Nucleus accumbens (tissue), 56 donors: ENCODE measurements at regions not wholly inside any gene's neighbourhood (a gene's known extent, or its start where the extent isn't known, plus 50 kb on each side); places are given as distances from the start of the nearest gene placed in this dataset.

Experiments
- DNase-seq, 56 donors: peaks; one replicate each; lab custom pipeline; 2025; lab: John Stamatoyannopoulos, UW

DNA sequence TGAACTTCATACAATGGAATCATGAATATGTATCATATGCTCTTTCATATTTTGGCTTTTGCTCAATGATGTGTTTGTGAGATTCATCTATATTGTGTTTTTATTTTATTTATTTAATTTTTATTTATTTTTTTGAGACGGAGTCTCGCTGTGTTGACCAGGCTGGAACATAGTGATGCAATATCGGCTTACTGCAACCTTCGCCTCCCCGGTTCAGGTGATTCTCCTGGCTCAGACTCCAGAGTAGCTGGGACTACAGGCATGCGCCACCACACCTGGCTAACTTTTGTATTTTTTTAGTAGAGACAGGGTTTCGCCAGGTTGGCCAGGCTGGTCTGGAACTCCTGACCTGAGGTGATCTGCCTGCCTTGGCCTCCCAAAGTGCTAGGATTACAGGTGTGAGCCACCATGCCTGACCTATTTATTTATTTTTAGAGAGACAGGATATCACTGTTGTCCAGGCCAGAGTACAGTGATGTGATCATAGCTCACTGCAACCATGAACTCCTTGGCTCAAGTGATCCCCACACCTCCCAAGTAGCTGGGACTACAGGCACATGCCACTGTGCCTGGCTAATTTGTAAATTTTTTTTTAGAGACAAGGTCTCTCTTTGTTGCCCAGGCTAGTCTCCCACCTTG lies 74.5 kb downstream of the TET3 start:
- no peak for DNase-seq

DNA sequence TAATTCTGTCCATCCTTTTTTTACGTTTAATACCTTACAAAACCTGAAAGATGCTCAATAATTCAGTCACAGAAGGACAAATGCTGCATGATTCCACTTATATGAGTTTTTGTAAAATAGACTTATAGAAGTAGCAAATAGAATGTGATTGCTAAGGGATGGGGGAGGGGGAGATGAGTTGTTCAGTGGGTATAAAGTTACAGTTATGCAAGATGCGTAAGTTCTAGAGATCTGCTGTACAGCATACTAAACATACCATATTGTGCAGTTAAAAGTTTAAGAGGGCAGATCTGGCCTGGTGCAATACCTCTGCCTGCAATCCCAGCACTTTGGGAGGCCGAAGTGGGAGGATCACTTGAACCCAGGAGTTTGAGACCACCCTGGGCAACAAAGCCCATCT lies 78.8 kb downstream of the TET3 start:
- DNase-seq: no peak

DNA sequence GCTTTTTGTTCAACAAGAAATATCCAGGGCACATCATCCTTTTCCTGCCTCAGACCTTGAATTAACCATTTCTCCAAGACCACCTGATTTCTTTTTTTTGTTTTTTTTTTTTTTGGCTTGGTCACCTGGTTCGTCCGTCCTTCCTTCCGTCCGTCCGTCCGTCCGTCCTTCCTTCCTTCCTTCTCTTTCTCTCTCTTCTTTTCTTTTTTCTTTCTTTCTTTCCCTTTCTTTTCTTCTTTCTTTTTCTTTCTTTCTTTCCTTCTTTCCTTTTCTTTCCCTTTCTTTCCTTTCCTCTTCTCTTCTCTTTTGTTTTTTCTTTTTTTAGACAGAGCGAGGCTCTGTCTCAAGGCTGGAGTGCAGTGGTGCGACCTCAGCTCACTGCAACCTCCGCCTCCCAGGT lies 80.7 kb downstream of the TET3 start:
- no peak for DNase-seq

DNA sequence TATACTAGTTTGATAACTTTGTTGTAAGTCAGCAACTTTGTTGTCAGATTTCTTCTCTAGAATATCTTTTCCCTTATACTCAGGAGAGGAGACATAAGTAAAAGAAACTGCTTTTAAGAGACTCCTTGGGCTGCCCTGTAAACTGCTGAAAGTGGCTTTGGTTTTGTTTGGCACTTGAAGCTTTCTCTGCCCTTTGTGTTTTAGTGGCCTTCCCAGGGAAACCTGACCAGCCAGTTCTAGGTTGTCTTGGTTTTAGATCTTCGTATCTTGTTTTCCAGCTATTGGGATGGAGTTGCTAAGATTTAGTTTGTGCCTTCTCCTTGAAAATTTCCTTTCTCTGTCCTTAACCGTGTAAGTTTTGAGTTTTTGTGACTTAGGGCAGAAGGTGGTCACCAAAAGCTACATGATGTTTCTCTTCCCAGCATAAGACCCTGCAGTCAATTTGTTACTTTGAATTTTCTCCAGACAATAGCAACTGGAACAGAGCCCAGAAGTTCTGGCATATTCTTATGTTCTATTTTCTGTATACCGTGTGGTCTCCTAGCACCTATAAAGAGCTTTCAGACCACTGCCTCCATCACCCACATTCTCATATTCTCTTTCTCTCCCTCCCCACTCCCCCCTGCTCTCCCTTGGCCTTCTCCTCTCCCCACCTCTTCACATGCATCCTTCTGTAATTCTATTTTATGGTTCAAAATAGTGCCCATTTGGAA lies 81.1 kb downstream of the BOLA3 start:
- DNase-seq: no peak

DNA sequence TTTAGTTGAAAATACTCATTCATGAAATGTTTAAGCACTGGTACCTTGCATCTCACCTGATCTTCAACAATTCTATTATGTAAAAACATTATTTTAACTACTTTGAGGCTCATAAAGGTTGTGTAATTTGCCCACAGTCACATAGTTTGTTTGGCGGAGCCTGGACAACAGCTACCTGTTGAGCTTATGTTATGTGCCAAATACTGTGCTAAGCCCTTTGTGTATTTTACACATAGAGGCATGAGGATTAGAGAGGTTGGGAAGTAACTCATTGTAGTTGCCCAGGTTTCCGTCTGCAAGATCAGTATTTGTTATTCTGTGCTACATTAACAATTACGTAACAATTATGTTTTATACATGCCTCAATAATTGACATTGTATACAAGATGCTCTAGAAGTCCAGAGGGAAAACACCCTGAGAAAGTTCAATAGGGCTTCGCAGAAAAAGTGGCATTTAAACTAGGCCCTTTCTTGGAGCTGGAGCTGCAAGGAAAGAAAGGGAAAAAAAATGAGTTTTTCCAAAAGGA lies 80.4 kb downstream of the BOLA3 start:
- no peak for DNase-seq

DNA sequence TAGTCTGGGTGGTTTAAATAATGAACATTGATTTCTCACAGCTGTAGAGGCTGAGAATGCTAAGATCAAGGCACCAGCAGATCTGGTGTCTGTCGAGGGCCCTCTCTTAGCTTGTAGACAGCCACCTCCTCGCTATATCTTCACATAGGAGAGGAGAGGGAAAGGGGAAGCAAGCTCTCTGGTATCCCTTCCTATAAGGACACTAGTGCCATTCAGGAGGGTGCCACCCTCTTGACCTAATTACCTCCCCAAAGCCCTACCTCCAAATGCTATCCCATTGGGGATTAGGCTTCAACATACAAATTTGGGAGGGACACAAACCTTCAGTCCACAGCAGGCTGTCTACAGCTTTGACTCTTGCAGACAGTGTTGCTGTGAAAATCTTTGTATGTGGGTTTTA lies 76.7 kb downstream of the BOLA3 start:
- no peak for DNase-seq

DNA sequence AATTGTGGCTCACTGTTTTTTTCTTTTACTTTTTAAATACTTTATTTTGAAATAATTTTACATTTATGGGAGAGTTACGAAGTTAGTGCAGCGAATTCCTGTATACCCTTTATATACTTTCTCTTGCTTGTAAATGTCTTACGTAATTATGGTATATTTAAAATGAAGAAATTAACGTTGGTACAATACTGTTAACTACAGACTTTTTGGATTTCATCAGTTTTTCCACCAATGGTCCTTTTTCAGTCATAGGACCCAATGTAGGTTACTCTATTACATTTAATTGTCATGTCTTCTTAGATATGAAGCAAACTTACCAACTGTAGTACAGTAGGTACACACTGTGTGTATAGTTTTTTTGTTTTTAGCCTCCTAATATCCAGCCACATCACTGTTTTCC lies 76.3 kb downstream of the BOLA3 start:
- no peak for DNase-seq

DNA sequence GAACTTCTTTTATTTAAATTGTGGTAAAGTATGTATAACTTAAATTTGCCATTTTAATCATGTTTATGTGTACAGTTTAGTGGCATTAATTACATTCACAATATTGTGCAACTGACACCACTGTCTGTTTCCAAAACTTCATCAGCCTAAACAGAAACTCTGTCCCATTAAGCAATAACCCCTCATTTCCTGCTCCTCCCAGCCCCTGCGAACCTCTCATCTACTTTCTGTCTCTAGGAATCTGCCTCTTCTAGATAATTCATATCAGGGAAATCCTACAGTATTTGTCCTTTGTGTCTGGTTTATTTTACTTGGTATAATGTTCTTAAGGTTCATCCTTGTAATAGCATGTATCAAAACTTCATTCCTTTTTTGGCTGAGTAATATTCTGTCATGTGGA lies 75.1 kb downstream of the BOLA3 start:
- no peak for DNase-seq

DNA sequence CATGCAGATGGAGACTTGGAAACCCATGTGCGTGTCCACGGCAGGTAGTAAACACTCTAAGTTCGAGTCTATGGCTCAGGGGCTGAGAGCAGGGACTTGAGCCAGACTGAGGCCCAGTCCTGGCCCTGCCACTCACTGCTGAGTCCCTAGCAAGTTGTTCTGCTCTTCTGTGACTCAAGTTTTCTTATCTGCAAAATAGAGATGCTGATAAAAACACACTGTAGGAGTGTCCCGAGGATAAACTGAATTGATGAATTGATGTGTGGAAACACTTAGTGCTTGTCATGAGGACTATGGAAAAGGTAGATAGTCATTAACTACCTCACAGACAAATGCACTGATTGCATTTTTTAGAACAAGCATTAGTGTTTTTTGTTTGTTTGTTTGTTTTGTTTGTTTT lies 73.2 kb downstream of the BOLA3 start:
- no peak for DNase-seq

DNA sequence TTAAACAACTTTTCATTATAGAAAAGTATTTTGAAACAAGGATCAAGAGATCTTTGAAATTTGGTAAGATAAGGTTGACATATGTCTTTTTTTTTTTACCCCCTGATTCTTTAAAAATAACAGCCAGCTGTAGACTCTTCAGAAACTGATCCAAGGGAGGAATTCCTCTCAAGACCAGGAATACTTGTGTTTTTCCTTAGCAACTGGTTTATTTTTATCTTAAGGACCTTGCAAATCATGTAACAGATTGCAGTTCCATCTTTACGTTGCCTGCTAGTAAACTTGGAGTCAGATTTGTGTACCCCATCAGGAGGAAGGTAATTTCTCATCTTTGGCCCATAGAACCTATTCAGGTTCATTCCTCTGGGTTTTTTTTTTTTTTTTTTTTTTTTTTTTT lies 71.6 kb downstream of the BOLA3 start:
- no peak for DNase-seq

DNA sequence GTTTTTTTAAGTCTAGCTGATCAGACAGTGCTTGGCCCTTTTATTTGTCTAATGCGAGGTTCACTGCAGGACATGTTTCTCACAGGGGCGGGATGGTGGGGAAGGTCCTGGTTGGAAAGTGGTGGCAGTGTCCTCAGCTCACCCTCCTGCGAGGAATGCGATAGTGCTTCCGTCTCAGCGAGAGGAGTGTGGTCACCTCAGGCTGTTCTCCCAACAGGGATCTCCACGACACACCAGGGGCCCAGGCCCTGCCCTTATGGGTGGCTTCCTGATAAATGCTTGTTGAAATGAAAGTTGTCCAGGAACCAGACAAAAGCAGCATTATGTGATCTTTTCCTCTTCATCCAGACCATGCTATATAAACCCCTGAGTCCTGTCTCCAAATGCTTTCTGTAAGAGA lies 70.1 kb downstream of the BOLA3 start:
- DNase-seq: peak in 1 of 56 donors; percentile 10

DNA sequence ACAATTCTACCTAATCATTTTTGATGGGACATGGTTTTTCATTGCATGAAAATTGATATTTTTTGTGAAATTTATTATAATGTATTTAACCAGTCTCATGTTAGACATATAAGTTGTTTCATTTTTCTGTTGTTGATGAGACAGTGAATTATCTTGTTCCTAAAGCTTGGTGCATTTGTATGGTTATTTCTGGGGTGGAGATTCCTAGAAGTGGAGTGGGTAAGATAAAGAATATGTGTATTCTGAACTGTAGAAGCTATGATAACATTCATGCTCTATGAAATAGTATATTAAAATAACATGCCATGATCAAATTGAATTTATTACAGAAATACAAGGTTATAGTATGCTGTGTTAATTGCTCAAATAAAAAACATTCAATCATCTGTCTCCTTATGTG lies 69.2 kb downstream of the BOLA3 start:
- DNase-seq: no peak

DNA sequence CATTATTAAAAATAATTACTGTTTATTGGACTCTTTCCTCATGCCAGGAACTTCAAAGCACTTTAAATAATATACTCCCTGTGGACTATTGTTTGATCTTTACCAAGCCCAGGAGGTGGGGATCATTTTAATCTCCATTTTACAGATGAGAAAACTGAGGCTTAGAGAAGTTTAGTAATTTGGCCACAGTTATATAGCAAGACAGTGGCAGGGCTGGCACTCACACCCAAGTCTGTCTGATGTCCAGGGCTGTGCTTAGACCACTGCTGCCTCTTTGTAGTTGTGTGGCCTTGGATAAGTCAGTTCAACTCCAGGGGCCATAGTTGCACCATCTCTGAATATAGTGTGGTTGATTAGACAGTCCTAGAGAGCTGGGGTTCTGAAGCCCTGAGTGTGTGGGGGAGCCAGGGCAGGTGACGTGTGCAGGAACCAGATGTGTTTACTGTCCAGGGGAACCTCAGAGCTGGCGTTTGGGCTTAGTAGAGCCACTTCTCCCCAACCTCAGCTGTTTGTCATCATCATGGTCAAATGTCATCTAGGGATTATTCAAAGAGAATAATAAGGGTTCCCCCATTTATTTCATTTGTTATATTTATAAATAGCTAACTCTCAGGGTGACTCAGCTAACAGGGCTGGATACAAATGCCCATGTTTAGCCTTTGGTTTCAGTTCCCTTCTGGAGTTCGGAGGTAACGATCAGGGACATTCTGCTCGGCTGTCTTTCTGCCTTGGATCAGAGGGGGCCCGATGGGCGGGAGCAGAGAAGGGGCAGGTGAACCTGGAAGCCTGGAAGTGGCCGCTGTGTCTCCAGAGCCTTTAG lies 68.0 kb downstream of the BOLA3 start:
- no peak for DNase-seq

DNA sequence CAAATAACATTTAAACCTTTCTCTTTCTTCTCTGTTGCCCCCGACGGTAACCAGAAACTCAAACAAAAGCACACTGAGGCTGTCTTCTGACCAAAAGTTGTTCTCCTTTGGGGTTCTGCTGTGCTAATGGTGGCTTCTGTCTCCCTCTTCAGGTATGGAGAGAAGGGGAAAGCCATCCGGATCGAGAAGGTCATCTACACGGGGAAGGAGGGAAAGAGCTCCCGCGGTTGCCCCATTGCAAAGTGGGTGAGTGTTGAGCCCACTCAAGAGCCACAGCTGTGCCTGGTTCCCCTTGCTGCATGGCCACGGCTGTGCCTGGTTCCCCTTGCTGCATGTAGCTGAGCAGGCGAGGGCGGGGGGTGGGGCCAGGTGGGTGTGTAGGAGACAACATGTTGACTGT lies 67.4 kb downstream of the BOLA3 start:
- DNase-seq: no peak

DNA sequence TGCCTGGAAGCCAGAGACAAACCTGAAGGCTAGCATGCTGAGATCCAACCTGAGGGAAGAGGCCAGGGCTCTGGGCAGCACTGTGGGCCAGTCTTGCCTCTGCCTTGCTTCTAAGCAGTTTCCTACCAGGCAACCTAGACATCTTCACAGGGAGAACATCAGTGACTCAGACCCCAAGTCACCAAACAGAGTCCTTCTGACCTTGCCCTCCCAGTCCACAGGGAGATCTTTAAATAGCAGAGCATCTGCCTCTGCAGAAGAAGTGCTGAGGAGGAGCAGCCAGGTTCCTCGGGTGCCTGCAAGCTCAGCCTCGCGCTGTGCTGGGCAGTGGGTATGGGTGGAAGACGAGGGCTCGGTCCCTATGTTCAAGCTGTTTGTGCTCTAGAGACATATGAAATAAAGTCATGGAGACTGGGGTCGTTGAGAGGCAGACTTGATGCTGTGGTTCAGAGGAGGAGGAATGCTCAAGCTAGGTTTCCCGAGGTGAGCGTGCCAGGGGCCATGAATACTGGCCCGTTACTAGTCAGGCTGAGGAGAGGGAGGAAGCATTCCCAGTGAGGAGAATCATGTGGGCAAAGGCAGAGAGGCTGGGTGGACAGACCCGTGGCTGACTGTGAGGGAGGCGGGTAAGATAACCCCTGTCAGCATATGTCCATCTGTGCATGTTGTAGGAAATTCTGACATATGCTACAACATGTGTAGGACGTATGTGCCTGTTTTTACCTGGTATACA lies 66.5 kb downstream of the BOLA3 start:
- DNase-seq: no peak

DNA sequence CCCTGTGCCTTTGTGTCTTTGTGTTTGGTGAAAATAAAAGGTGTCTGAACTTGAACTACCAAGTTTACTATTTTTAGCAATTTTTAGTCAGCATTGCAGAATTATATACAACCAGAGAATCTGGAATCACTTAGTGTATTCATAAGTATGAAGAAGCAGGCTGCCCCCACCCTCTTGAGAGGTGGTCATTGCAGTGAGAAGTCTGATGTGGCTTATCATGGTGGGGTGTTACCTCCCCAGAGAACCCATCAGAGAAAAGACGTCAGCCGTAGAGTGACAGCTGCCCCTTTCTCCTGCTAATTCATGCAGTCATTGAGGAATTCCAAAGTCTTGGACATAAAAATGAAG lies 66.0 kb downstream of the BOLA3 start:
- DNase-seq: no peak

DNA sequence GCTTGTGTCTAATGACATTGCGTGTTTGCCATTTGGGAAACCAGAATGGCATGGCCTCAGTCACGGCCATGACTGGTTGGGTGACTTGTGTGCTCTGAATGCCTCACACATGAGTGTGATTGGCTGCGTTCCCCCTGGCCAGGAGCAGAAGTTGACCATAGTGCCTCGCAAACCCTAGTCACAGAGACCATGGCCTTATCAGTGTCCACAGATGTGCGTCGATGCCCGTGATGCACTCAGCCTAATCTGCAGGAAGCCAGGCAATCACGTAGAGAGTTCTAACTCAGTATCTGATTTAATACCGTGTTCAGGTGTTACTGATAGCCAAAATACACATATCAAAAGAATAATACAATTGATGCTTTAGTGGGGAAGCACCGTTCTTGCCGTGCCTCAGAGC lies 64.0 kb downstream of the BOLA3 start:
- no peak for DNase-seq
